ENCODE measurements at regions not wholly inside any gene's neighbourhood (a gene's known extent, or its start where the extent isn't known, plus 50 kb on each side); places are given as distances from the start of the nearest gene placed in this dataset.

GRCh38 chrX:22629105-22629725 lies 356.5 kb downstream of the CBLL2 start:
- Histone ChIP-seq H3K27ac (ENCODE audit: low read length) (no peak overlapping the region), H3F3A (ENCODE audit: insufficient read depth, low read length, poor library complexity, severe bottlenecking) (no peaks in the 10 kb centered on the region)

GRCh38 chrX:22634083-22634482 lies 361.4 kb downstream of the CBLL2 start:
- no peak for TF ChIP-seq EP300 (conservative IDR thresholded peaks at IDR 0.05; ENCODE audit: poor library complexity, severe bottlenecking)
- TF ChIP-seq POLR2AphosphoS5 (IDR thresholded peaks at IDR 0.05): no peak
- no peak for TF ChIP-seq MXI1 (conservative IDR thresholded peaks at IDR 0.05; ENCODE audit: poor library complexity, severe bottlenecking)
- TF ChIP-seq SMC3 (conservative IDR thresholded peaks at IDR 0.05; ENCODE audit: poor library complexity): no peak
- no peak for TF ChIP-seq TAF1 (IDR thresholded peaks at IDR 0.05; ENCODE audit: low read depth)
- Histone ChIP-seq H3K4me3 (ENCODE audit: low read length) (no peak overlapping the region), H4K20me1 (ENCODE audit: insufficient read depth) (no peaks in the 10 kb centered on the region), H3F3A (ENCODE audit: insufficient read depth, low read length, poor library complexity, severe bottlenecking) (no peaks in the 10 kb centered on the region), H3K79me2 (replicated peaks; ENCODE audit: insufficient read depth, low read length) (no peaks in the 10 kb centered on the region), H3K27me3 (ENCODE audit: insufficient read depth, low read depth, low read length) (no peaks in the 10 kb centered on the region), H3K9ac (ENCODE audit: low read length) (no peak overlapping the region), H3K9me2 (ENCODE audit: insufficient read depth, low read length) (no peaks in the 10 kb centered on the region), H2AFZ (ENCODE audit: low read depth, low read length) (no peak overlapping the region), H3K36me3 (ENCODE audit: insufficient read depth, low read length) (no peaks in the 10 kb centered on the region), H3K9me3 (ENCODE audit: low read length) (no peaks in the 10 kb centered on the region), H3K4me2 (ENCODE audit: low read length) (no peak overlapping the region), H3K27ac (ENCODE audit: low read length) (no peak overlapping the region)

More at GRCh38 chrX:22629105-22629725, 356.5 kb downstream of the CBLL2 start:
- Histone ChIP-seq H3K27me3 (ENCODE audit: insufficient read depth, low read depth, low read length) (no peaks in the 10 kb centered on the region), H4K20me1 (ENCODE audit: insufficient read depth) (no peaks in the 10 kb centered on the region), H3K9me2 (ENCODE audit: insufficient read depth, low read length) (no peaks in the 10 kb centered on the region), H3K9ac (ENCODE audit: low read length) (no peak overlapping the region), H3K4me3 (ENCODE audit: low read length) (no peak overlapping the region), H3K9me3 (ENCODE audit: low read length) (no peaks in the 10 kb centered on the region), H3K4me2 (ENCODE audit: low read length) (no peak overlapping the region), H3K36me3 (ENCODE audit: insufficient read depth, low read length) (no peaks in the 10 kb centered on the region), H2AFZ (ENCODE audit: low read depth, low read length) (no peak overlapping the region), H3K79me2 (replicated peaks; ENCODE audit: insufficient read depth, low read length) (no peaks in the 10 kb centered on the region)
- no peak for TF ChIP-seq EP300 (conservative IDR thresholded peaks at IDR 0.05; ENCODE audit: poor library complexity, severe bottlenecking)
- TF ChIP-seq POLR2AphosphoS5 (IDR thresholded peaks at IDR 0.05): no peak
- no peak for TF ChIP-seq TAF1 (IDR thresholded peaks at IDR 0.05; ENCODE audit: low read depth)
- TF ChIP-seq EZH2 (IDR thresholded peaks at IDR 0.05; ENCODE audit: borderline replicate concordance, insufficient read depth, low read length, poor library complexity, severe bottlenecking): no peak
- no peak for TF ChIP-seq RAD21 (conservative IDR thresholded peaks at IDR 0.05)
- no peak for TF ChIP-seq CTCF (IDR thresholded peaks at IDR 0.05; ENCODE audit: poor library complexity, severe bottlenecking)
- TF ChIP-seq SMC3 (conservative IDR thresholded peaks at IDR 0.05; ENCODE audit: poor library complexity): no peak
- no peak for TF ChIP-seq MXI1 (conservative IDR thresholded peaks at IDR 0.05; ENCODE audit: poor library complexity, severe bottlenecking)
- no peak for TF ChIP-seq REST (IDR thresholded peaks at IDR 0.05; ENCODE audit: borderline replicate concordance)

Measured in neural cell (in vitro differentiated cells).